Tongue (tissue), 1 donor: ENCODE measurements at regions not wholly inside any gene's neighbourhood (a gene's known extent, or its start where the extent isn't known, plus 50 kb on each side); places are given as distances from the start of the nearest gene placed in this dataset.
A peak's percentile ranks its signal among the peaks of the same experiment; 100 is the strongest.
"Not testable (repeated sequence)": the region's sequence is repeated elsewhere in the genome, so short reads cannot be mapped to it uniquely, and the experiment has no call there.

ENCODE experiments used
- DNase-seq: peaks from one replicate; pipeline ENCODE4 v3.0.0-alpha.2; 2015

- not testable (repeated sequence) for DNase-seq
Measured at GRCh38 chr9:42326482-42326881, 143.0 kb downstream of the SPATA31A6 start.

- not testable (repeated sequence) for DNase-seq
Measured at GRCh38 chr9:42335342-42335741, 151.9 kb downstream of the SPATA31A6 start.

GRCh38 chr9:42335984-42336657 lies 152.7 kb downstream of the SPATA31A6 start:
- DNase-seq: not testable (repeated sequence)

GRCh38 chr9:42338275-42338674 lies 154.8 kb downstream of the SPATA31A6 start:
- DNase-seq: not testable (repeated sequence)

- not testable (repeated sequence) for DNase-seq
Measured at GRCh38 chr9:42339671-42340434, 156.4 kb downstream of the SPATA31A6 start.

- DNase-seq: not testable (repeated sequence)
Measured at GRCh38 chr9:42340435-42340723, 156.9 kb downstream of the SPATA31A6 start.

GRCh38 chr9:42341860-42342259 lies 158.4 kb downstream of the SPATA31A6 start:
- DNase-seq: not testable (repeated sequence)

GRCh38 chr9:42342297-42342696 lies 158.8 kb downstream of the SPATA31A6 start:
- not testable (repeated sequence) for DNase-seq

- DNase-seq: not testable (repeated sequence)
Measured at GRCh38 chr9:42344508-42344907, 161.0 kb downstream of the SPATA31A6 start.

- not testable (repeated sequence) for DNase-seq
Measured at GRCh38 chr9:42346916-42347315, 163.5 kb downstream of the SPATA31A6 start.

- DNase-seq: not testable (repeated sequence)
Measured at GRCh38 chr9:42349181-42349580, 165.7 kb downstream of the SPATA31A6 start.

GRCh38 chr9:42350412-42350811 lies 167.0 kb downstream of the SPATA31A6 start:
- DNase-seq: not testable (repeated sequence)

- not testable (repeated sequence) for DNase-seq
Measured at GRCh38 chr9:42357604-42358373, 174.3 kb downstream of the SPATA31A6 start.

GRCh38 chr9:42358626-42359247 lies 175.3 kb downstream of the SPATA31A6 start:
- not testable (repeated sequence) for DNase-seq

GRCh38 chr9:42364410-42365243 lies 181.2 kb downstream of the SPATA31A6 start:
- DNase-seq: not testable (repeated sequence)

- DNase-seq: peak; percentile 50
Measured at GRCh38 chr9:42365244-42365945, 181.9 kb downstream of the SPATA31A6 start.

- not testable (repeated sequence) for DNase-seq
Measured at GRCh38 chr9:42368279-42368881, 184.9 kb downstream of the SPATA31A6 start.

GRCh38 chr9:42370172-42370571 lies 186.7 kb downstream of the SPATA31A6 start:
- not testable (repeated sequence) for DNase-seq

GRCh38 chr9:42371417-42371816 lies 188.0 kb downstream of the SPATA31A6 start:
- DNase-seq: not testable (repeated sequence)
